ENCODE measurements at regions not wholly inside any gene's neighbourhood (a gene's known extent, or its start where the extent isn't known, plus 50 kb on each side); places are given as distances from the start of the nearest gene placed in this dataset.

- TF ChIP-seq, protein P1, sequence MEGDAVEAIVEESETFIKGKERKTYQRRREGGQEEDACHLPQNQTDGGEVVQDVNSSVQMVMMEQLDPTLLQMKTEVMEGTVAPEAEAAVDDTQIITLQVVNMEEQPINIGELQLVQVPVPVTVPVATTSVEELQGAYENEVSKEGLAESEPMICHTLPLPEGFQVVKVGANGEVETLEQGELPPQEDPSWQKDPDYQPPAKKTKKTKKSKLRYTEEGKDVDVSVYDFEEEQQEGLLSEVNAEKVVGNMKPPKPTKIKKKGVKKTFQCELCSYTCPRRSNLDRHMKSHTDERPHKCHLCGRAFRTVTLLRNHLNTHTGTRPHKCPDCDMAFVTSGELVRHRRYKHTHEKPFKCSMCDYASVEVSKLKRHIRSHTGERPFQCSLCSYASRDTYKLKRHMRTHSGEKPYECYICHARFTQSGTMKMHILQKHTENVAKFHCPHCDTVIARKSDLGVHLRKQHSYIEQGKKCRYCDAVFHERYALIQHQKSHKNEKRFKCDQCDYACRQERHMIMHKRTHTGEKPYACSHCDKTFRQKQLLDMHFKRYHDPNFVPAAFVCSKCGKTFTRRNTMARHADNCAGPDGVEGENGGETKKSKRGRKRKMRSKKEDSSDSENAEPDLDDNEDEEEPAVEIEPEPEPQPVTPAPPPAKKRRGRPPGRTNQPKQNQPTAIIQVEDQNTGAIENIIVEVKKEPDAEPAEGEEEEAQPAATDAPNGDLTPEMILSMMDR (IDR thresholded peaks at IDR 0.05), result no peak
- no peak for TF ChIP-seq POLR2A (IDR thresholded peaks at IDR 0.05)
Measured at GRCh38 chr12:114232187-114232586, 173.8 kb downstream of the TBX5 start.

All from testis (tissue), 2 donors.